GM23248 (cell line): ENCODE measurements at regions not wholly inside any gene's neighbourhood (a gene's known extent, or its start where the extent isn't known, plus 50 kb on each side); places are given as distances from the start of the nearest gene placed in this dataset.

Experiments used
- DNase-seq: peaks from one replicate; pipeline ENCODE4 v3.0.0-alpha.2; 2015
- H2AFZ ChIP-seq: fragments of 200-600 bp; sonication (generic); 2 replicates; pipeline ENCODE4 v1.6.1; 2016; ENCODE audit warnings: antibody characterized with exemption
- H3F3A ChIP-seq: fragments of 200-600 bp; sonication (generic); 2 replicates; pipeline ENCODE4 v1.6.1; 2016; ENCODE audit warnings: mild to moderate bottlenecking, antibody characterized with exemption, mixed run types; ENCODE audit not compliant: insufficient read depth
- H3K27ac ChIP-seq: fragments of 200-600 bp; sonication (generic); 2 replicates; pipeline ENCODE4 v1.5.1; 2016; ENCODE audit warnings: mild to moderate bottlenecking
- H3K27me3 ChIP-seq: fragments of 200-600 bp; sonication (generic); replicated peaks from 2 replicates; pipeline ENCODE4 v1.6.1; 2016; ENCODE audit warnings: mild to moderate bottlenecking; ENCODE audit not compliant: insufficient read depth
- H3K36me3 ChIP-seq: fragments of 200-600 bp; sonication (generic); 2 replicates; pipeline ENCODE4 v1.6.1; 2016; ENCODE audit warnings: low read depth, mild to moderate bottlenecking
- H3K4me1 ChIP-seq: fragments of 200-600 bp; sonication (generic); 2 replicates; pipeline ENCODE4 v1.6.1; 2016; ENCODE audit warnings: mild to moderate bottlenecking; ENCODE audit not compliant: insufficient read depth
- H3K4me2 ChIP-seq: fragments of 200-600 bp; sonication (generic); one replicate; pipeline ENCODE4 v1.6.1; 2016; ENCODE audit warnings: mild to moderate bottlenecking; ENCODE audit not compliant: unreplicated experiment
- H3K4me3 ChIP-seq: fragments of 200-600 bp; sonication (generic); 2 replicates; pipeline ENCODE4 v1.5.1; 2016; ENCODE audit warnings: mild to moderate bottlenecking
- H3K79me2 ChIP-seq: fragments of 200-600 bp; sonication (generic); 2 replicates; pipeline ENCODE4 v1.6.1; 2016; ENCODE audit warnings: mild to moderate bottlenecking; ENCODE audit not compliant: insufficient read depth
- H3K9ac ChIP-seq: fragments of 200-600 bp; sonication (generic); 2 replicates; pipeline ENCODE4 v1.6.1; 2016; ENCODE audit warnings: mild to moderate bottlenecking
- H3K9me2 ChIP-seq: fragments of 200-600 bp; sonication (generic); 2 replicates; pipeline ENCODE4 v1.6.1; 2016; ENCODE audit warnings: mixed run types, mild to moderate bottlenecking, moderate library complexity; ENCODE audit not compliant: insufficient read depth
- H3K9me3 ChIP-seq: fragments of 200-600 bp; sonication (generic); one replicate; pipeline ENCODE4 v1.6.1; 2017; ENCODE audit warnings: low read depth
- H4K20me1 ChIP-seq: fragments of 200-600 bp; sonication (generic); 2 replicates; pipeline ENCODE4 v1.6.0; 2016; ENCODE audit not compliant: insufficient read depth
- EZH2 ChIP-seq: fragments of 200-600 bp; sonication (generic); IDR thresholded peaks from 2 replicates; pipeline ENCODE4 v1.6.1; 2018; ENCODE audit warnings: antibody characterized with exemption, mild to moderate bottlenecking; ENCODE audit not compliant: insufficient read depth, poor library complexity, severe bottlenecking
- EZH2phosphoT487 ChIP-seq: fragments of 200-600 bp; sonication (generic); IDR thresholded peaks from 2 replicates; pipeline ENCODE4 v1.6.1; 2018; ENCODE audit warnings: antibody characterized with exemption, moderate library complexity, mild to moderate bottlenecking, low read depth; ENCODE audit not compliant: insufficient read depth
- WGBS, 2 experiments: methylation state at CpG; one replicate each; pipeline ENCODE4 v1.1.6; 2015 to 2017; ENCODE audit warnings: low lambda C conversion rate in 2 of 2, low coverage in 1 of 2; ENCODE audit errors: missing lambda C conversion rate in 2 of 2; 5-methylcytosine and 5-hydroxymethylcytosine counted together
- in situ Hi-C: fragments of 300-500 bp; cut with MboI; formaldehyde crosslinking; loops from 2 replicates; pipeline ENCODE4 v1.15.0; 2020

DNA sequence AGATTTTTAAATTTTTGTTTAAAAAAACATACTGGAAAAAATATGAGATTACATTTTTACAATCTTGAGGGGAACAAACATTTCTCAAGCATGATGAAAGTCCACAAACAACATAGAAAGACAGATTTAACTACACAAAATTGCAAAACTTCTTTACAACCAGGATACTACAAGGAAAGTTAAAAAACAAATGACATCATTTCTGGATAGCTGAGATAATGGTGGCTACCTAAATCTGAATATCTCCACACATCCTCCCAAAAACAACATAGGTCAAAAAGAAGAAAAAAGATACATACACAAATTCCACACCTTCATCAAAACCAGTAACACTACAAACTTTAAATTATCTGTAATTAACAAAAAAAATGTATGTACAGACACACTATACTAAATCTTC, 120.8 kb upstream of the TNPO1 start:
- in situ Hi-C loops = no loop called here
- H3K4me3 ChIP-seq = no peak overlapping the region
- no peak for TF ChIP-seq EZH2phosphoT487
- no peak for TF ChIP-seq EZH2

DNA sequence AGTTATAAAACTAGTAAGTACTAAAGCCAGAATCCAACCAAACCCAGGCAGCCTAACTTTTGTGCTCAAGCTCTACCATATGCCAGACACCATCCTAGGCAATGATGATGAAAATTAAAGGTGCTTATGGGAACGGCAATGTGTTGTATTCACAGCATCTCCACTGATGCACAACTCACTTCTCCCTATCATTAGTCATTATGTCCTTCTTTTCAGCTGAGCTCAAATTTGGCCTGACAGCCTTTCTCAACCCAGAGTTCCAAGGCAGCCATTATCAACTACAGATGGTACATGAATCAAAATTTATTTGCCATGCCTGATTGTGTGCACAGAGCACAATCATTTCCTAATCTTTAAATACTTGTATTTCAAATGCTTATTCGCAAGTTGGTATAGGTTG, 121.6 kb upstream of the TNPO1 start:
- Histone ChIP-seq H3K79me2 (no peaks in the 10 kb centered on the region), H3K4me2 (no peak overlapping the region), H3K4me1 (peaks cover 15% of the 10 kb centered on the region), H2AFZ (no peak overlapping the region), H3K9ac (no peak overlapping the region), H3K9me3 (no peaks in the 10 kb centered on the region), H3K36me3 (no peaks in the 10 kb centered on the region), H3F3A (0 out of 2 replicates have a peak, but pooled peaks cover 7% of the 10 kb centered on the region), H3K9me2 (no peaks in the 10 kb centered on the region), H3K4me3 (no peak overlapping the region), H3K27ac (no peak overlapping the region), H3K27me3 (no peaks in the 10 kb centered on the region), H4K20me1 (no peaks in the 10 kb centered on the region)
- WGBS, 2 experiments = 32 to 37% methylated on average over 2 of the region's 2 CpGs
- in situ Hi-C loops = no loop called here
- TF ChIP-seq EZH2phosphoT487 (no peak), EZH2 (no peak)
- DNase-seq = no peak

More for the DNA sequence above, 120.8 kb upstream of the TNPO1 start:
- 0 out of 2 replicates have a peak, but pooled peaks cover 7% of the 10 kb centered on the region for H3F3A ChIP-seq
- H3K36me3 ChIP-seq = no peaks in the 10 kb centered on the region
- no peaks in the 10 kb centered on the region for H3K79me2 ChIP-seq
- no peak overlapping the region for H3K27ac ChIP-seq
- no peaks in the 10 kb centered on the region for H3K9me3 ChIP-seq
- DNase-seq = no peak
- H3K9me2 ChIP-seq = no peaks in the 10 kb centered on the region
- H3K9ac ChIP-seq = no peak overlapping the region
- H3K27me3 ChIP-seq = no peaks in the 10 kb centered on the region
- H3K4me2 ChIP-seq = no peak overlapping the region
- peaks cover 15% of the 10 kb centered on the region for H3K4me1 ChIP-seq
- no peaks in the 10 kb centered on the region for H4K20me1 ChIP-seq
- no peak overlapping the region for H2AFZ ChIP-seq

DNA sequence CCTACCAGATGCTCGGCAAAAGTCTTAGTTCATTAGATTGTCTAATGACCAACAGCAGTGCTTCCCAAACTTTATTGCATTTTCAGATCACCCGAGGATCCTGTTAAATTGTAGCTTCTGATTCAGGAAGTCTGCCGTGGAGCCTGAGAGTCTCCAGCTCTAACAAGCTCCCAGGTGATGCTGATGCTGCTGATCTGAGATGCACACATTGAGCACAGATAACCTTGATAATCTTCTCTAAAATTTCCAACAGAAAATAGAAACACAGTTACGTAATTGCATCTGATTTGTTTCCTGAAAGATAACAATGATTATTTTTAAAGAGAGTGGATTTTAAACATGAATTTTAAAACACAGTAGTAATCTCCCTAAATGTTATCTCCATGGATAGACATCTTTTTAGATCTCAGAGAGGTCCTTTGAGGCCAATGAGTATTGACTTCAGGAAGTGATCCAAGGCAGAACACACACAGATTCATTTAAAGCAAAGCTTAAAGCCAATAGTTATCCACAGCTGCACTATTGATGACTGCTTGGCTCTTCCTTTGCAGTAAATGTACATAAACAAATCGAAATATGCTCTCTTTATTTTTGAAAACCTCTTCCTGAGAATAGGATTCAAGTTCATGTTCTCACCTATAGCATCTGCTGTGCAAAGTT, 122.8 kb upstream of the TNPO1 start:
- no peak overlapping the region for H3K4me3 ChIP-seq
- TF ChIP-seq EZH2 (no peak), EZH2phosphoT487 (no peak)
- peaks cover 15% of the 10 kb centered on the region for H3K4me1 ChIP-seq
- H3K79me2 ChIP-seq = no peaks in the 10 kb centered on the region
- WGBS, 2 experiments = 28 to 29% methylated on average over 5 of the region's 5 CpGs
- 0 out of 2 replicates have a peak overlapping the region, but pooled peaks have one; percentile 11 for H2AFZ ChIP-seq
- H3K4me2 ChIP-seq = no peak overlapping the region
- no peaks in the 10 kb centered on the region for H3K27me3 ChIP-seq
- H3K27ac ChIP-seq = no peak overlapping the region
- no peak overlapping the region for H3K9ac ChIP-seq
- H3F3A ChIP-seq = 0 out of 2 replicates have a peak, but pooled peaks cover 7% of the 10 kb centered on the region
- H4K20me1 ChIP-seq = no peaks in the 10 kb centered on the region
- H3K36me3 ChIP-seq = no peaks in the 10 kb centered on the region
- H3K9me3 ChIP-seq = no peaks in the 10 kb centered on the region
- in situ Hi-C loops = no loop called here
- no peak for DNase-seq
- H3K9me2 ChIP-seq = no peaks in the 10 kb centered on the region

DNA sequence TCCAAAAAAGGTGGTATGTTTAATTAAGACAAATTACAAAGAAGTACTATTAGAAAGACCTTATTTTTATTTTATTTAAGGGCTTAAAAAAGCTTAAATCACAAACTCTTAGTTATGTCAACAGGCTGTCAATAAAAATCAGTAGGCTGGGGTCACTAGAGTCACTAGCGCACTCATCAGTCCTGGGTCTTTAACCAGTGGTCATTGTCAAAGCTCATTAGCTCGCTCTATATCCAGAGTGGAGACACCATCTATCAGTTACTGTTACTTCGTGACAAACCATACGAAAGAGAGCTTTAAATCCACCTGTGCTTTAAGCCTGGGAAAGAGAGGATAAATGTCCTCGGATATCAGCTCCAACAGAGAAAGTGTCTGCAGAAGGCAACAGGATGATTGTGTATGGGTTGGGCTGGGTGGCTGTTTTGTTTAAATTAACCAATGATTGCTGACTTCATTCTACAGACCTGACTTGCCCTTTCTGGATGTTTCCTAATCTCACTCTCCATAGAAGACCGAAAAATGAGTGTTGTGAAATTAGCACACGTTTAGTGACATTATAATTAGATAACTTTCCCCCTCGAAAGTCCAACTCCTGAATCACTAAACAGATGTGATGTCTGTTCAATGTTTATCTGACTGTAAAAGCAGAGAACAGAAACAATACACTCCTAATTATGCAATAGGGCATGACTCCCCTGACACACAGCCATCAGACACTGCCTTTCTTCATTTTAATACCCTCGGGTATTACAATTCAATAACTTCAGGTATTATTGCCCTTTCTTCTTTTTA, 123.6 kb upstream of the TNPO1 start:
- no peak overlapping the region for H3K4me3 ChIP-seq
- no peaks in the 10 kb centered on the region for H3K36me3 ChIP-seq
- H3K27ac ChIP-seq = no peak overlapping the region
- H3K9me2 ChIP-seq = no peaks in the 10 kb centered on the region
- no peaks in the 10 kb centered on the region for H3K9me3 ChIP-seq
- H4K20me1 ChIP-seq = no peaks in the 10 kb centered on the region
- H3K9ac ChIP-seq = no peak overlapping the region
- H3K79me2 ChIP-seq = no peaks in the 10 kb centered on the region
- 0 out of 2 replicates have a peak, but pooled peaks cover 7% of the 10 kb centered on the region for H3F3A ChIP-seq
- H2AFZ ChIP-seq = no peak overlapping the region
- in situ Hi-C loops = no loop called here
- peaks cover 15% of the 10 kb centered on the region for H3K4me1 ChIP-seq
- no peak for TF ChIP-seq EZH2phosphoT487
- no peak for TF ChIP-seq EZH2
- WGBS, 2 experiments = 30% methylated on average over 9 of the region's 9 CpGs
- H3K27me3 ChIP-seq = no peaks in the 10 kb centered on the region
- H3K4me2 ChIP-seq = peak overlapping the region; percentile 3
- DNase-seq = peak; percentile 42
